ENCODE measurements at regions not wholly inside any gene's neighbourhood (a gene's known extent, or its start where the extent isn't known, plus 50 kb on each side); places are given as distances from the start of the nearest gene placed in this dataset.

DNA sequence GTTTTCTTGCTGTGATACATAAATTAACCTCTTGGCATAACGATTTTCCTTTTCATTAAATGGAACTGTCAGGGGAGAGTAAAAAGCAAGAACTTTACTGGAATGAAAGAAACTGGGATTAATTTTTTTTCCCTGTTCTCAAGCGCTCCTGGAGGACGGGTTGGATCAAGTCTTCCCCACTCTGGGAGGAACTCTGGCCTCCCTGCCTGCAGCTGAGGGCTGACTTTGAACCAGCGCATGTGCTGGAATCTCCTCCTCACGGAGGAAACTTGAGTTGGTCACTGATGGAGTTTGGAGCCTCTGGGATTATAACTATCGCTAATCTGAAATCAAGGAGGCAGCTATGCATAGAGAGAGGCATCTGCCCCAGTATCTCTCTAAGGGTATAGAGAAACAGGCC, 406.4 kb upstream of the TMEM132C start:
- BruUV-seq (replicated peaks), result no TSS peak
- Histone ChIP-seq H3K79me2 (ENCODE audit: control insufficient read depth, insufficient read depth, low read length) (no peaks in the 10 kb centered on the region), H4K20me1 (replicated peaks; ENCODE audit: control insufficient read depth, extremely low read depth, insufficient read depth, low read length) (no peaks in the 10 kb centered on the region), H3K9me1 (replicated peaks; ENCODE audit: control insufficient read depth, extremely low read depth, insufficient read depth, low read length) (no peaks in the 10 kb centered on the region), H3K36me3 (ENCODE audit: control insufficient read depth in 2 of 2, extremely low read depth in 1 of 2, insufficient read depth in 2 of 2, low read length in 2 of 2) (no peaks in the 10 kb centered on the region), H3K9ac (replicated peaks; ENCODE audit: extremely low read depth, insufficient read depth, low read length) (no peak overlapping the region), H2AFZ (ENCODE audit: low read depth, low read length) (no peak overlapping the region), H3K9me3 (replicated peaks; ENCODE audit: control insufficient read depth, insufficient read depth, low read length) (peaks cover 7% of the 10 kb centered on the region), H3K4me3 (replicated peaks in 1 of 3; ENCODE audit: insufficient read depth in 1 of 3, low read depth in 1 of 3, low read length in 3 of 3) (no peak overlapping the region), H3K4me1 (ENCODE audit: control insufficient read depth, extremely low read depth, insufficient read depth, low read length) (no peaks in the 10 kb centered on the region), H3K27ac (ENCODE audit: insufficient read depth, low read depth, low read length) (no peak overlapping the region), H3K4me2 (ENCODE audit: insufficient read depth, low read length) (no peak overlapping the region), H3K27me3 (ENCODE audit: control insufficient read depth in 2 of 2, insufficient read depth in 2 of 2, low read length in 2 of 2) (no peaks in the 10 kb centered on the region)
- TF ChIP-seq, protein P1, sequence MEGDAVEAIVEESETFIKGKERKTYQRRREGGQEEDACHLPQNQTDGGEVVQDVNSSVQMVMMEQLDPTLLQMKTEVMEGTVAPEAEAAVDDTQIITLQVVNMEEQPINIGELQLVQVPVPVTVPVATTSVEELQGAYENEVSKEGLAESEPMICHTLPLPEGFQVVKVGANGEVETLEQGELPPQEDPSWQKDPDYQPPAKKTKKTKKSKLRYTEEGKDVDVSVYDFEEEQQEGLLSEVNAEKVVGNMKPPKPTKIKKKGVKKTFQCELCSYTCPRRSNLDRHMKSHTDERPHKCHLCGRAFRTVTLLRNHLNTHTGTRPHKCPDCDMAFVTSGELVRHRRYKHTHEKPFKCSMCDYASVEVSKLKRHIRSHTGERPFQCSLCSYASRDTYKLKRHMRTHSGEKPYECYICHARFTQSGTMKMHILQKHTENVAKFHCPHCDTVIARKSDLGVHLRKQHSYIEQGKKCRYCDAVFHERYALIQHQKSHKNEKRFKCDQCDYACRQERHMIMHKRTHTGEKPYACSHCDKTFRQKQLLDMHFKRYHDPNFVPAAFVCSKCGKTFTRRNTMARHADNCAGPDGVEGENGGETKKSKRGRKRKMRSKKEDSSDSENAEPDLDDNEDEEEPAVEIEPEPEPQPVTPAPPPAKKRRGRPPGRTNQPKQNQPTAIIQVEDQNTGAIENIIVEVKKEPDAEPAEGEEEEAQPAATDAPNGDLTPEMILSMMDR (IDR thresholded peaks at IDR 0.05; ENCODE audit: extremely low read depth in 1 of 2, insufficient read depth in 1 of 2, low read depth in 1 of 2, low read length in 2 of 2), result no peak
- TF ChIP-seq POLR2AphosphoS5 (IDR thresholded peaks at IDR 0.05; ENCODE audit: insufficient read depth, low read depth, low read length) (no peak), POLR2A (IDR thresholded peaks at IDR 0.05; ENCODE audit: low read depth, low read length) (no peak), MYC (IDR thresholded peaks at IDR 0.05; ENCODE audit: low read depth, low read length) (no peak), GATA2 (IDR thresholded peaks at IDR 0.05; ENCODE audit: insufficient read depth, insufficient read length, low read depth, low read length) (no peak), JUN (IDR thresholded peaks at IDR 0.05; ENCODE audit: borderline replicate concordance, insufficient read depth, insufficient read length, low read depth) (no peak), EZH2 (IDR thresholded peaks at IDR 0.05; ENCODE audit: borderline replicate concordance, low read depth, low read length, severe bottlenecking) (no peak)
- TF ChIP-seq, protein P2, sequence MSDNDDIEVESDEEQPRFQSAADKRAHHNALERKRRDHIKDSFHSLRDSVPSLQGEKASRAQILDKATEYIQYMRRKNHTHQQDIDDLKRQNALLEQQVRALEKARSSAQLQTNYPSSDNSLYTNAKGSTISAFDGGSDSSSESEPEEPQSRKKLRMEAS (IDR thresholded peaks at IDR 0.05; ENCODE audit: insufficient read depth, insufficient read length), result no peak
- FAIRE-seq, result no peak
- ChIA-PET CTCF (no interaction called here), POLR2A (no interaction called here)
- dilution Hi-C loops (cut with MboI; ENCODE audit: extremely low pct_ligation_motif_present, low sequenced_read_pairs) (no loop called here), intact Hi-C loops (cut with micrococcal nuclease) (no loop called here)
- DNase-seq (ENCODE audit: low read depth, low spot score), result no peak

Data from endothelial cell of umbilical vein (primary cell).